22Rv1 (cell line): ENCODE measurements at regions not wholly inside any gene's neighbourhood (a gene's known extent, or its start where the extent isn't known, plus 50 kb on each side); places are given as distances from the start of the nearest gene placed in this dataset.

ENCODE experiments used
- ZFX ChIP-seq: fragments of 450-650 bp; IDR thresholded peaks from 2 replicates; pipeline ENCODE4 v1.6.1; 2017; ENCODE audit warnings: antibody characterized with exemption, borderline replicate concordance
- TF ChIP-seq, protein P1 (sequence below): fragments of 450-650 bp; IDR thresholded peaks from 2 replicates; pipeline ENCODE4 v1.5.1; 2017; ENCODE audit warnings: mild to moderate bottlenecking

DNA sequence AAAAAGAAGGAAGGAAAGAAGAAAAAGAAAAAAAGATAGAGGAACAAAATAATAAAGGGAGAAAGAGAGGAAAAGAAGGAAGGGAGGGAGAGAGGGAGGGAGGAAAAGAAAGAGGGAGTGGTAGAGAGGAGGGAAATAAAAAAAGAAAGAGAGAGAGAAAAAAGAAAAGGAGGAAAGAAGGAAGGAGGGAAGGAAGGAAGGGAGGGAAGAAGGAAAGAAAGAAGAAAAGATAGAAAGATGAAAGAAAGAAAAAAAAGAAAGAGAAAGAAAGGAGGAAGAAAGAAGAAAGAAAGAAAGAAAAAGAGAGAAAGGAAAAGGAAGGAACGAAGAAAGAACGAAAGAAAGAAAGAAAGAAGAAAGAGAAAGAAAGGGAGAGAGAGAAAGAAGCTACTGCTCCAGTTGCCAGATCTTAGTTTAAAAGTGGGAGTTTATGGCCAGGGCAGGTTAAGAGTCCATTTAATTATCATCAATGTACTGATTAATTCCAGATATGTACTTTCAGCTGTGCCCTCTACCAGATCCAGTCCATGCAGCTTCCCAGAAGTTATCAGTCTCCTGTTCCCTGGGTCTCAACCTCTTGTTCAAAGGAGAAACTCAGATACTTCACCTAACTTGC is 1378.5 kb upstream of the NUDT12 start:
- TF ChIP-seq, protein P1, sequence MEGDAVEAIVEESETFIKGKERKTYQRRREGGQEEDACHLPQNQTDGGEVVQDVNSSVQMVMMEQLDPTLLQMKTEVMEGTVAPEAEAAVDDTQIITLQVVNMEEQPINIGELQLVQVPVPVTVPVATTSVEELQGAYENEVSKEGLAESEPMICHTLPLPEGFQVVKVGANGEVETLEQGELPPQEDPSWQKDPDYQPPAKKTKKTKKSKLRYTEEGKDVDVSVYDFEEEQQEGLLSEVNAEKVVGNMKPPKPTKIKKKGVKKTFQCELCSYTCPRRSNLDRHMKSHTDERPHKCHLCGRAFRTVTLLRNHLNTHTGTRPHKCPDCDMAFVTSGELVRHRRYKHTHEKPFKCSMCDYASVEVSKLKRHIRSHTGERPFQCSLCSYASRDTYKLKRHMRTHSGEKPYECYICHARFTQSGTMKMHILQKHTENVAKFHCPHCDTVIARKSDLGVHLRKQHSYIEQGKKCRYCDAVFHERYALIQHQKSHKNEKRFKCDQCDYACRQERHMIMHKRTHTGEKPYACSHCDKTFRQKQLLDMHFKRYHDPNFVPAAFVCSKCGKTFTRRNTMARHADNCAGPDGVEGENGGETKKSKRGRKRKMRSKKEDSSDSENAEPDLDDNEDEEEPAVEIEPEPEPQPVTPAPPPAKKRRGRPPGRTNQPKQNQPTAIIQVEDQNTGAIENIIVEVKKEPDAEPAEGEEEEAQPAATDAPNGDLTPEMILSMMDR = no peak
- no peak for TF ChIP-seq ZFX
